ENCODE measurements at regions not wholly inside any gene's neighbourhood (a gene's known extent, or its start where the extent isn't known, plus 50 kb on each side); places are given as distances from the start of the nearest gene placed in this dataset.

- TF ChIP-seq JUND (IDR thresholded peaks at IDR 0.05) = no peak
- TF ChIP-seq MAX (IDR thresholded peaks at IDR 0.05) = no peak
- TF ChIP-seq YY1 (IDR thresholded peaks at IDR 0.05; ENCODE audit: extremely low read depth, insufficient replicate concordance, low read depth, low read length) = no peak
- TF ChIP-seq CTCF (IDR thresholded peaks at IDR 0.05 in 2 of 3, conservative IDR thresholded peaks at IDR 0.05 in 1 of 3; ENCODE audit: borderline replicate concordance in 1 of 3, insufficient read depth in 1 of 3, low read depth in 2 of 3, low read length in 2 of 3) = no peak
- TF ChIP-seq EZH2phosphoT487 (IDR thresholded peaks at IDR 0.05; ENCODE audit: borderline replicate concordance) = no peak
- no peak for TF ChIP-seq REST (IDR thresholded peaks at IDR 0.05; ENCODE audit: low read depth)
- TF ChIP-seq SIN3A (IDR thresholded peaks at IDR 0.05; ENCODE audit: low read depth) = no peak
- TF ChIP-seq POLR2A (IDR thresholded peaks at IDR 0.05; ENCODE audit: borderline replicate concordance, extremely low read depth, insufficient read depth, insufficient read length) = no peak
- TF ChIP-seq ELF1 (IDR thresholded peaks at IDR 0.05; ENCODE audit: borderline replicate concordance, low read depth) = no peak
- TF ChIP-seq POLR2AphosphoS5 (IDR thresholded peaks at IDR 0.05; ENCODE audit: low read depth, low read length) = no peak
Observed at GRCh38 chr6:169387809-169388383, 134.2 kb upstream of the THBS2 start.
